ENCODE measurements at regions not wholly inside any gene's neighbourhood (a gene's known extent, or its start where the extent isn't known, plus 50 kb on each side); places are given as distances from the start of the nearest gene placed in this dataset.

DNA sequence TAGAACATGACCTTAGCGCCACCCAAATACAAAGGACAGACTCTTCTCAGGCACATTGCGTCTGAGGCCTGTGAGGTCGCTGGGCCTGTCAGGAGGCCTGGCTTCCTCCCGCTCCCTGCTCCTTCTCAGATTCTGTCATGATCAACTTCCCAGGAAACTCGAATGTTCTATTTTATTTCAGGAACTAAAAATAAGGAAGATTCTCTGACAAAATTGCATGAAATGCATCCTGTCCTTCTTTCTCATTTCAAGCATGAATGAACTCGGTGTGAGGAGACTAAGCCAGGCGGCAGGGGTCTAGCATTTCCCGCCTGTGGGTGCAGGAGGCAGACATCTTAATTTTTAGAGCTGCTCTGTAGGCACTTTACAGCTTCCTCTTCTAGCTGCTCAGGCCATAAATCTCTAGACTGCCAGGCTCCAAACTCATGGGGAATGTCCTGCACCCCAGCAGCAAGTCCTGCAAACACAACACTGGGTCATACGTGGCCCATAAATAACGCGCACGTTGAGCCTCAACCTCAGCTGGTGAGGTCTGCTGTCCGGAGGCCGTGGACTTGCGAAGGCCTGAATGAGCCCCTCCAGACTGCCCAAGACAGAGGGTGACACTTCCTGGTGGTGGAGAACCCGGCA is 109.7 kb upstream of the ZNF236 start:
- TF ChIP-seq, protein P1, sequence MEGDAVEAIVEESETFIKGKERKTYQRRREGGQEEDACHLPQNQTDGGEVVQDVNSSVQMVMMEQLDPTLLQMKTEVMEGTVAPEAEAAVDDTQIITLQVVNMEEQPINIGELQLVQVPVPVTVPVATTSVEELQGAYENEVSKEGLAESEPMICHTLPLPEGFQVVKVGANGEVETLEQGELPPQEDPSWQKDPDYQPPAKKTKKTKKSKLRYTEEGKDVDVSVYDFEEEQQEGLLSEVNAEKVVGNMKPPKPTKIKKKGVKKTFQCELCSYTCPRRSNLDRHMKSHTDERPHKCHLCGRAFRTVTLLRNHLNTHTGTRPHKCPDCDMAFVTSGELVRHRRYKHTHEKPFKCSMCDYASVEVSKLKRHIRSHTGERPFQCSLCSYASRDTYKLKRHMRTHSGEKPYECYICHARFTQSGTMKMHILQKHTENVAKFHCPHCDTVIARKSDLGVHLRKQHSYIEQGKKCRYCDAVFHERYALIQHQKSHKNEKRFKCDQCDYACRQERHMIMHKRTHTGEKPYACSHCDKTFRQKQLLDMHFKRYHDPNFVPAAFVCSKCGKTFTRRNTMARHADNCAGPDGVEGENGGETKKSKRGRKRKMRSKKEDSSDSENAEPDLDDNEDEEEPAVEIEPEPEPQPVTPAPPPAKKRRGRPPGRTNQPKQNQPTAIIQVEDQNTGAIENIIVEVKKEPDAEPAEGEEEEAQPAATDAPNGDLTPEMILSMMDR (IDR thresholded peaks at IDR 0.05) = no peak
- TF ChIP-seq EZH2 (IDR thresholded peaks at IDR 0.05) = no peak

All from neural progenitor cell (in vitro differentiated cells).